GM19395 (cell line): ENCODE measurements at regions not wholly inside any gene's neighbourhood (a gene's known extent, or its start where the extent isn't known, plus 50 kb on each side); places are given as distances from the start of the nearest gene placed in this dataset.
"Not testable (repeated sequence)": the region's sequence is repeated elsewhere in the genome, so short reads cannot be mapped to it uniquely, and the experiment has no call there.

ENCODE experiments used
- ATAC-seq: cut with Tn5 transposase; IDR thresholded peaks from one replicate; pipeline ENCODE4 v1.9.1; 2021; ENCODE audit warnings: mild to moderate bottlenecking, moderate library complexity; ENCODE audit not compliant: unreplicated experiment

DNA sequence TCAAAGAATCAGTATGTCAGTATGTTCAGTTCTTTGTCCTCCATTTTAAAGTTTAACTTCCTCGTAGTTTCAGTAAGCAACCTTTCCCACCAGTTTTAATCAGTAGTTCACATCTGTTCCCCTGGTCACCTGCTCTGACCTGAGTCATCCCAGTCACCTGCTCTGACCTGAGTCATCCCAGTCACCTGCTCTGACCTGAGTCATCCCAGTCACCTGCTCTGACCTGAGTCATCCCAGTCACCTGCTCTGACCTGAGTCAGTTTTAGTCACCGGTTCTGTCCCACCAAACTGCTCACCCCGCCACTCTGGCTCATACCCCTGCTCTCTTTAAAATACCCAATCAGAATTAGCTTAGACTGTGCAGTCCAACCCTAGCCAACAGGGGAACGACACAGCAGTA, 180.1 kb upstream of the CNTN6 start:
- ATAC-seq: not testable (repeated sequence)

DNA sequence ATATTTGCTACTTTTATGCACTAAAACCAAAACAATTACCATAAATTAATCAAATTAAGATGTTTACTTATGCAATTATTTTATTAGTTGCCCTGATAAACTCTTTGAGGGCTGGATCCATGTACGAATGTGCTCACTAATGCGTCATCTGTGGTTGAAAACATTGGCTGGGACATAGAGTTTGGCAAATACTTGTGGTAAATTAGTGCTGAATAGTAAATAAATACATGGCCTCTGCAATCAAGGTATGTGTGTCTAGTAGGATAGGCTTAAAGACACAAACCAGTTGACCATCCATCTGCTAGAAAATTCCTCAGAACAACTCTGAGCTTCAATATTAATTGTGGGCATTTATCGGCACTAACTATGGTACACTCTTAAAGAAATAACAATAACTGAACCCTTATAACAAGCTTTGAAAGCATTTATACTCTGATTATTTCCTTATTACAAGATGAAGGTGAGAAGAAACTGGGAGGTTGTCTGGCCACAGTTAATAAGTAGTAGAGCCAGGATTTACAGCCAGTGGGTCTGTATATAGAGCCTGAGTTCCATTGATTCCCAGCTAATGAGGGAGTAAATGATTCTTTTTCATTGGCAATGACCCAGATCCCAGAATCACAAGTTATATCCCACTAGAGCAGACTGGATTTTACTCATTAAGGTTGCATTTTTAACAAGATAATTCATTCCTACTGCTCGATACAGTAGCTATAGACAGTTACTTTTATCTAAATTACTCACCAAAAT, 169.5 kb upstream of the CNTN6 start:
- no peak for ATAC-seq

DNA sequence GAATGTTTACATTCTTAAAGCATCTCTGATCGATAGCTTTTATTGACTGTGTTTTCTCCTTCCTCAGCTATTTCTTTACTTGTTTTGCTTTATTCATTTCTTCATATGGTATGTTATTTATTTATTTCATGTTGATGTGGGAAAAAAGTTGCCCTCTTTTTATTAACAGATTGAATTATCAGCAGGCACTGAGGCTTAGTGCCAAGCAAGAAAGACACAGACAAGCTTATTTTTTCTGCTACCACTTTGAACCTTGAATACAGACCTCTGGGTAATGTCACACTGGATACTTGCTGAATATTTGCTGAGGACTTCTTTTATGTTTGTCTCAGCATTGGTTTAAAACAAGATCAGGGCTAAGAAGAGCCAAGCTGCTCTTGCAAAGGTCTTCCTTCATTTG, 162.0 kb upstream of the CNTN6 start:
- ATAC-seq: no peak

DNA sequence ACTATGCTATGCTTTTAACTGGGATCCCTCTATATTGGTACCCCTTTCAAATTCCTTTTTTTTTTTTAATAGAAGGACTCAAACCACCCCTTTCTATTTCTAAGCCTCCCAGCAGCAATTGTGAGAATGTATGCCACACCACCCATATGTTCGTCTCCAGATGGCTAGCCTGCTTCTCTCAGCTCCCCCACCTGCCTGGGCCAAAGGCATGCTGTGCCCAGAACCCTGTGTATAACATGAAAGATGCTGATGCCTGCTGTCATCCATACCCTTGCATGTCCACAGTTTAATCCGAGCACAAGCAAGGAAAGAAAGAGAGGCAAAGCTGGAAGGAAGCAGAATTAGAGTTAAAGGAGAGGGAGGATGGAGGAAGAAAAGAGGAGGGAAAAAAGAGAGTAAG, 159.5 kb upstream of the CNTN6 start:
- ATAC-seq: no peak

DNA sequence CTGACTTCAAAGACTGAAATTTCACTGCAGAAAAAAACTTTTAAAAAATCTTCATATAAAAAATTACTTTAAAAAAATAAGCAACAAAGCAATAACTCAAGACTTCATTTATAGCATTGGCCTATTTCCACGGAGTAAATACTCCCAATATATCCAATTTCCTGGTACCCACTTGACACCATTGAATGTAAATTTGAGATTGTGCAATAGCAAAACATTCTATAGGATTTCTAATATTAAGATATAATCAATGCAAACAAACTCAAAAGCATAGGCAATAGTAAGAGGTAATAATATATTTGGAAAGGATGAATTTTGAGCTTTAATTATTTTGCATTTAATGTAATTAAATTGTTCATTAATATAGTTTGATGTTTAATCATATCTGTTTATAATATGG, 148.0 kb upstream of the CNTN6 start:
- ATAC-seq: no peak

DNA sequence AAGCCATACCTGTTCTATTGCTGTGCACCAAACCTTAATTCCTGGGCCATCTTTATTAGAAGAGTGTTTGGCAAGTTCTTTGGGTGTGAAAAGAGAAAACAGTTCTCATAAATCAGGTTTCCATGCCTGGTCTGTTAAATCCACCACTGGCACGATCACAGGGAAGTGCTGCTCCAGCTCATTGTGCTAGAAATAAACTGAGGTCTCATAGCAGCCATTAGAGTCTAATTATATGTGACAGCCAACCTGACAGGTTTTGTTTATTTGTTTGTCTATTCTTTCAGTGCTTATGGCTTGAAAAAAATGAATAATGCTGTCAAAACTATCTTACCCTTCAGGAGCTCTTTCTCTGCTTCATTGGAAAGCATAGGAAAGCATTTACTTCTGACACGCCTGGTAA, 147.1 kb upstream of the CNTN6 start:
- ATAC-seq: no peak

DNA sequence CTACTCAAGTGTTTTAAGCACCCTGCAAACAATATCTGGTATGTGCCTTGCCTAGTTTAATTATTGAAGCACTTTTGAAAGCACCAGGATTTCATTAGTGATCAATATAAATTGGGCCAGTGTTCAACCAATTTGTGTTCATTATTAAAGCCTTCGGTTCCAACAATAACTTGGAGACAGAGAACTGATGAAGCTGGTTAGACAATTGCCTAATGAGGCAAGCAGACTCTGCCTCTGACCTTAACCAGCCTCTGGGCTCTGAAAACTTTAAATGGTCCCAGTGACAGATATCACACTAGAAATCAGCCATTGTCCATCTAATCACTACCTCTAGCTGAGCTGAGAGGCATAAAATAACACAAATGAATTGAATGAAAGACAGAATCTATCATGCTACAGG, 139.9 kb upstream of the CNTN6 start:
- no peak for ATAC-seq

DNA sequence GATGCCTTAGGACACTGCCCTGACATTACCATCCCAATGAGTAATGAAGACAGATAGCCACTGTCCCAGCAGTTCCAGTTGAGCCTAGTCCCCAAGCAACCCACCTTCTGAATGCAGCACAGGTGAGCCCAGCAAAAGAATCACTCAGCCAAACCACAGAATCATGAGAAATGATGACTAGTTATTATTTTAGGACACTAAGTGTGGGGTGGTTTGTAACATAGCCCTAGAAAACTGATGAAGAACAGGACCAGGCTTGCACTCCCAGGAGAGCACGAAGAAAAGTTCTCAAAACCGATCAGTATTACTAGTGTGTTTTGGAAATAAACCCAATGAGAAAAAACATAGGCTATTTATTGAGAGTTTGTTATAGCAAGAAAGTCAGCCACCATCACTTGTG, 129.6 kb upstream of the CNTN6 start:
- ATAC-seq: no peak

DNA sequence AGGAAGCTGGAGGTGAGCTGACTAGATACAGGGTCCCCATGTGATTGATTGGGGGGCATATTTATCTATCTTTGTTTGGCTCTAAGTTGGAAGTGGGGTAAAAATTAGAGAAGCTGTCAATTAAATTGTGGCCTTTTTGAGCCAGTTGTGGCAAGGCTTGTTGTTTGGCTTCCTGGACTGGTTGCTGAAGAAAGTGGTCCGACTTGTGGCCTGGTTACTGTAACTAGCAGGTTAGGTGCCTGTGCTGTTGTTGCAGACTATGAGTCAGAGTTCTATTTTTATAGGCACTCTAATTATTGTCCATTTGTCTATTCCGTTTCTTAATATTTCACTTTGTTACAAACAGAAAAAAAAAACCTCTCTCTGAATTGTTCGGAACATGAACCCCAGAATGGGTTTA, 129.1 kb upstream of the CNTN6 start:
- no peak for ATAC-seq

DNA sequence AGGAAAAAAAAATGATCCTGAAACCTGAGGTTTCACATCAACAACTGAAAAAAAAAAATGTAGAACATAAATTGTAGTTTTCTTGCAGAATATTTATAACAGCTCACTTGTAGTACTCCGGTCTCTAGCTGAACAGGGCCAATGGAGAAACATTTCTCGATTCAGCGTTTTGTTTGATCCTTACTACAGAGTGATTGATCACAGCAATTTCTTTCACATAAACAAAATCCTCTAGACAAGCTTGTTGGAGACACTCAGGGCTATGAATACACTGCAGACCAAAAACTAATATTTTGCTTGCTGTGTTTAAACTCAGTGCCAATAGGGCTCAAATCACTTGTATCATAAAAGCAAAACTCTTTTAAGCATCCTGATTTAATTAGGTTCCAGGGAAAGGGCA, 127.0 kb upstream of the CNTN6 start:
- no peak for ATAC-seq

DNA sequence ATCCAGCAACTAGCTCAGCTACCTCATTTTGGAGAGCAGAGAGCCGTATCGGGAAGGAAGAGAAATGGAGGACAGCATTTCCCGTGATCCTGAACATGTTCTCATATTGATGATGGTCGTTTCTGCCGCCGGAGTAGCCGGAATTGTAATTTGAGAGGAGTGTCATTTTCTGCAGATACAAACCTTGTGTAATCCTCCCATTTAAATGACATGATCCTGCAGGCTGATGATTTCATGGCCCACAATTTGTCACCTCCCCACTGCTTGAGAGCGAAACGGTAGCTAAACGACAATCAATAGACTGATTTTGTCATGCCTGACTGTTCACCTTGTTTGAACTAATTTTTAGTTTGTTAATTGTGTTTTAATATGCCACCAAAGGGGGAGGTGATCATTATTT, 126.5 kb upstream of the CNTN6 start:
- ATAC-seq: no peak

DNA sequence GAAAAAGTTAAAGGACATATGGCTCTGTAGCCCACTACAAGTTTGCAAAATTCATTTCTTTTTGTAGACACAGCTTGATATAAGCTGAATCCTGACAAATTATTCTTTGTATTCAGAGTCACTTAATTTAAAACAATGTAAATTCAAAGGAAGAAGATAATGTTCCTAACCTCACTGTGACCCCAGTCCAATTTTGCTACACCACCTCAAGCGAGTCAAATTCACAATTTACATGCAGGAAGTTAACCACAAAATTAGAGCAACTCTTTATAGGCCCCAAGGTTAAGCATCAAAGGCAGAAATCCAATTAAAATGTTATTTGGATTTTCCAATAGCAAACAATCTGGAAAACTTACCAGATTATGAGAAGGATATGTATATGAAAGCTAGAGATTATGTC, 119.5 kb upstream of the CNTN6 start:
- no peak for ATAC-seq

DNA sequence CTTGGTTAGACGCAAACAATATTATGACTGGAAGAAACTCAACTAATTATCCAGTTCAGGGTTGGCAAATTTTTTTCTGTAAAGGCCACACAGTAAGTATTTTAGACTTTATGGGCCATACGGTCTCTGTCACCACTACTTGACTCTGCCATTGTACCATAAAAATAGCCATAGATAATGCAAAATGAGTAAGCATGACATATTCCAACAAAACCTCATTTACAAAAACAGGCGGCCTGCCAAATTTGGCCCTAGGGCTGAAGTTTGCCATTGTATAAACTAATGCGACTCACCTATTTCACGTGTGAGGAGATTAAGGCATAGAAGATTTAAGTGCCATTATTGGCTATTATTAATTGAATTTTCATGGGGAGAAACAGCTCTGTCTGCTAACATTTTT, 116.8 kb upstream of the CNTN6 start:
- no peak for ATAC-seq

DNA sequence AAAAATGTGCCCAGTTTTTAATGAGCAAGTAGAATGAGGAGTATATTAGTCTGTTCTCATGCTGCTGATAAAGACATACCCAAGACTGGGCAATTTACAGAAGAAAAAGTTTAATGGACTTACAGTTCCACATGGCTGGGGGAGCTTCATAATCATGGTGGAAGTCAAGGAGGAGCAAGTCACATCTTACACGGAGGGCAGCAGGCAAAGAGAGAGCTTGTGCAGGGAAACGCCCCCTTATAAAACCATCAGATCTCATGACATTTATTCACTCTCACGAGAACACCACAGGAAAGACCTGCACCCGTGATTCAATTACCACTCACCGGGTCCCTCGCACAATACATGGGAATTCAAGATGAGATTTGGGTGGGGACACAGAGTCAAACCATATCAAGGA, 111.7 kb upstream of the CNTN6 start:
- ATAC-seq: no peak

DNA sequence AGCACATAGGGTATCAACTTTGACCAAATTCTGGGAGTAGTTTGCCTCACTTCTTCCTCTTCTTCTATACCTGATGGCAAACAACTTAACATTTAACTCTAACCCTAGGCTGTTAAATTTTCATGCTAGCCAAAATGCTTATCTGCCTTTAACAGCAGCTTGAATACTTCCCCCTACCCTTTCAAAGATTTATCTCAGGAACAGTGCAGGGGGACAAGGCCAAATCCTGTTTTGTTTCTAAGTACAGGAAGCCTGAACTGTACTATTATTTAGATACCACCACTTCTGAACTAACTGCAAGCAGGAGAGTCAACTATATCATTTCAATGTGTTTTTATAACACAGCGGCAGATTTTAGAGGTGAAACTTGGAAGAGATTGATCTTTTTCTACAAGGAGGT, 104.0 kb upstream of the CNTN6 start:
- ATAC-seq: no peak

DNA sequence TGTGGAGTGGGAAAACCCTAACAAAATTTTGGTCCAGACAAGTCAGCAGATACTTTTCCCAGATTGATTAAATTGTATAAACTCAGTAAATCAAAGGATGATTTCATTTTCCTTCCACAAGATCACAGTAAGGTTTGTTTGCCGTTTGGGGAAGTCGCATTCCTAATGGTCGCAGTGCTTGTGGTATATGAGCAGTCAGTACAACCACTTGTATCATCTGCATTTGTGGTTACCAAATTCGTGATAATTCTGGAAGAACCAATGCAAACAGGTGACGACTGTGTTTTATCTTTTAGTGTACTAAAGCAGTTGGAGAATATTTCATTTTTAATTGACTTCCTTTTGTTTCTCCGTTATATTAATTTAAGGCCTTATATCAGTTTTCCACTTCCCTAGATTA, 100.0 kb upstream of the CNTN6 start:
- ATAC-seq: no peak

DNA sequence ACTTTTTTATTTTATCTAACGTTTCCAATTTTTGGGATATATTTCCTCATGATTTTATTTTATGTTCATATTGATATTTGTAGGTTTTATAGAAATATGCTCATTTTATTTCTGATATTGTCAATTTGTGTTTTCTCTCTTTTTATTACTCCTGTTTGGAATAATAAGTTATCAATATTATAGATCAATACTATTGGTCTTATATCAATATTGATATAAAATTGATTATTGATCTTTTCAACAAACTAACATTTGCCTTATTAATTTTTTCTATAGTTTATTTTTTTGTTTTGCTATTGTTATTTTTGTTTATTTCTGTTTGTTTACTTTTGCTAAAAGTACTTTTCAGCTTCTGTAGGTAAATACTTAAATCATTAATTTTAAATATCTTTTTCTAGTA, 90.8 kb upstream of the CNTN6 start:
- ATAC-seq: no peak

DNA sequence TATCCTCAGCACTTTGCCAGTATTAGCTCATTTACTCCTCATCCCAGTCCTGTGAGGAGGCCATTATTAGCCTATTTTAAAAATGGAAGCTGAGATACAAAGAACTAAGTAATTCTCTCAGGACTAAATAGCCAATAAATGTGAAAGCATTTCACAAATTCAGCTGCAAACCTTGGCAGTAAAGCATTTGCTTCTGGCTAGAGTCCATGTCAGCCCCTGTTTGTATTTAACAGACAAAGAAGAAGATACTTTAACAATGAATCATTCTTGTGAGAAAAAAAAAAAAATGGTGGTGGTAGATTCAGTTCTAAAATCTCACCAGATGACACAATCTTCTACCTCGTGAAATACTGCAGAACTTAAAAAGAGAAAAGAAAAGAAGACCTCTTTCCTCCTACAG, 85.0 kb upstream of the CNTN6 start:
- no peak for ATAC-seq

DNA sequence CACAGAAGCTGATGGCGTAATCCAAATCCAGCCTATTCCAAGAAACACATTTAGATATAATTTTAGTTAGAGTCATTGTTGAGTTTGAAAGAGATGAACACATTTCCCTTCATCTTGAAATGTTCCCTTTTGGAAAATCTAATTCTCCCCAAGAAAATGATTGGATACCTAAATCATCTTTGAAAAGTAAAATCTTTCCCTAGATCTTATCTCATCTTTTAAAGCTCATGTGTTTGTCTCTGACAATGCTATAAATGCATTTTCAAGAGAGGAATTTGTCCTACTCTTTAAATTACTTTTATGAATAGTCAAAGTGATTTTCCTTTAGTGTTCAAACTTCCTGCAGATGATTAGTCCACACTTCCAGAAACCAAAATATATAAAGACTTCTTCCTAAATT, 82.6 kb upstream of the CNTN6 start:
- ATAC-seq: no peak

DNA sequence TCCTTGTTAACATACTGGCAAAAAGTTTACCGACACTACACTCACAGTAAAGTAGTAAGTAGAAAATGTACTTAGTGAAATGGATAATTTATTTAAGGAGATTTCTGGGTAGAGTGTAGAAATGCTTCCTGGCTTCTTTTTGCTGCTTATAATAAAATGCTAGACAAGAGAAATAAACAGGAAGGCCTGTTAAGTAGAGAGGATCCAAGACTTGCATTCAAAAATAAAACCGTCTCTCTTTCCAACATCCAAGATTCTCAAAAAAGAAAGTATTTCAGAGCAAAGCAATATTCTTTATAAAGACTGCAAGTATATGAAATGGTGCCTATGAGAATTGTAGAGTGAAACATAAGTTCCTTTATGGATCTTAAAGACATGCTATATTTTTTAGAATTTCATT, 77.0 kb upstream of the CNTN6 start:
- no peak for ATAC-seq

DNA sequence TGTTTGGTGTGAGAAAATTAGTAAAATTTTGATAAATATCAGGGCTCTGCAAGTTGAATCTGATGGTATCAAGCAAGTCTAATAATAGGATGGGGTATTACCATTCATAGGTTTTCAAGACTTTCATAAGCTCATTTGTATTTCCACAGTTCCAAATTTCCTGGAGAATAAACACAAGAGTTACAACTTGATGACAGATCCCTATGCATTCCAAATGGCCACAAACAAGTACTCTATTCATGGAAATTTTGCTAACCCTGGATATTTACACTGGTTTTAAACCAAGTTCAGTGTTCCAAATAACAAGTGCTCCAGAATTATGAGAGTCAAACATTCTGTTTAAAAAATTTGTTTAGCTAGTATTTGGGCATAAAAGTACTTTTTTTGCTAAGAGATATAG, 75.0 kb upstream of the CNTN6 start:
- ATAC-seq: no peak

DNA sequence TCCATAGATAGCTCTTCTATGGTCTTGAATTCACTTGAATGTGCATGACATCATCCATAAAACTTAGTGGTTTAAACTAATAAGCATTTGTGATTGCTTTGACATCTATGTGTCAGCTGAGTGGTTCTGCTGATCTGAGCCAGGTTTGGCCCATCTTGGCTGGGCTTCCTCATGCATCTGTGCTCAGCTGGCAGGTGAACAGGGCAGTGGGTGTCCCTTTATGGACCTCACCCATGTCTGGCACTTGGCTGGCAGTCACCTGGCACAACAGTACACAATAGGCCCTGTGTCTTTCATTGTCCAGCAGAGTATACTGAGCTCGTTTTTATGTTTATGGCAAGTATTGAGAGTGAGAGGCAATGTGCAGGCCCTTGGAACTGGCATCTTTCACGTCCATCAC, 73.7 kb upstream of the CNTN6 start:
- ATAC-seq: no peak

DNA sequence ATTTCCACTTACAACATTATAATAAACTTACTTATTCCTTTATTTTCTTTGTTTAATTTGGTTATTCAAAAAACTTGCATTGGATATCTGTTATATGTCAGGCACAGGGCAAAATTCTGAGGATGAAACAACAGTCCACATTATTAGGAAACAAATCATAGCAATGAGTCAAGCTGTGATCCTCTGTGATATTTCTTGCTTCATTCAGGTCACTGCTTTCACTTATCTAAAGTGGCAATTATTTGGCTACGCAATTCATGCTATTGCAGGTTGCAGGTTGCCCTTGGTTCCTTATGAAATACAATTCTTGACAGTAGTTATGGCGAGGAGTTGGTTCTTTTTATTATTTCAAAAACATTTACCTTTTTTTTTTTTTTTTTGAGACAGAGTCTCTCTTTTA, 66.4 kb upstream of the CNTN6 start:
- no peak for ATAC-seq
